Neuronal stem cell (in vitro differentiated cells): ENCODE measurements at regions not wholly inside any gene's neighbourhood (a gene's known extent, or its start where the extent isn't known, plus 50 kb on each side); places are given as distances from the start of the nearest gene placed in this dataset.

Experiments
- DNase-seq: peaks from one replicate; pipeline ENCODE4 v3.0.0-alpha.2; 2013; ENCODE audit warnings: low spot score
- H2AFZ ChIP-seq: one replicate; pipeline ENCODE4 v1.6.1; 2013; ENCODE audit warnings: mild to moderate bottlenecking, low read length, inconsistent platforms
- H2AK5ac ChIP-seq: 2 replicates; pipeline ENCODE4 v1.6.1; 2013; ENCODE audit warnings: low read depth, mild to moderate bottlenecking, inconsistent platforms, low read length, moderate library complexity, mixed read lengths
- H2BK120ac ChIP-seq: 2 replicates; pipeline ENCODE4 v1.6.1; 2013; ENCODE audit warnings: low read depth, mild to moderate bottlenecking, inconsistent platforms, low read length, moderate library complexity, mixed read lengths
- H2BK12ac ChIP-seq: one replicate; pipeline ENCODE4 v1.6.1; 2013; ENCODE audit warnings: low read length, inconsistent platforms
- H2BK15ac ChIP-seq: 2 replicates; pipeline ENCODE4 v1.6.1; 2013; ENCODE audit warnings: mild to moderate bottlenecking, low read length, inconsistent platforms, mixed read lengths
- H2BK5ac ChIP-seq: one replicate; pipeline ENCODE4 v1.6.1; 2013; ENCODE audit warnings: inconsistent platforms, mild to moderate bottlenecking, low read length, moderate library complexity
- H3K14ac ChIP-seq: one replicate; pipeline ENCODE4 v1.6.1; 2013; ENCODE audit warnings: low read length, inconsistent platforms
- H3K18ac ChIP-seq: 2 replicates; pipeline ENCODE4 v1.6.1; 2013; ENCODE audit warnings: low read length, inconsistent platforms
- H3K23ac ChIP-seq: 2 replicates; pipeline ENCODE4 v1.6.1; 2013; ENCODE audit warnings: low read depth, mild to moderate bottlenecking, mixed read lengths, low read length, inconsistent platforms; ENCODE audit not compliant: poor library complexity
- H3K27ac ChIP-seq: replicated peaks from 3 replicates; pipeline ENCODE4 v1.5.1; 2013; ENCODE audit warnings: low read length, inconsistent platforms
- H3K27me3 ChIP-seq, 3 experiments: 2 replicates each; pipeline ENCODE4 v1.6.1; 2013; ENCODE audit warnings: low read length in 3 of 3, mild to moderate bottlenecking in 2 of 3, inconsistent platforms in 1 of 3, low read depth in 1 of 3, mixed read lengths in 1 of 3, moderate library complexity in 1 of 3; ENCODE audit not compliant: control insufficient read depth in 3 of 3, insufficient read depth in 3 of 3
- H3K36me3 ChIP-seq, 2 donors: replicated peaks in 1 of 2; 2 replicates each; pipeline ENCODE4 v1.6.1; 2013; ENCODE audit warnings: low read length in 2 of 2; ENCODE audit not compliant: control insufficient read depth in 2 of 2, insufficient read depth in 2 of 2
- H3K4ac ChIP-seq: 2 replicates; pipeline ENCODE4 v1.6.1; 2013; ENCODE audit warnings: inconsistent platforms, mild to moderate bottlenecking, low read length, moderate library complexity
- H3K4me1 ChIP-seq, 2 donors: 1 replicate in 1 of 2; 2 replicates in 1 of 2; pipeline ENCODE4 v1.6.1; 2013; ENCODE audit warnings: low read length in 2 of 2, low read depth in 1 of 2; ENCODE audit not compliant: control insufficient read depth in 2 of 2, insufficient read depth in 1 of 2
- H3K4me2 ChIP-seq: one replicate; pipeline ENCODE4 v1.6.1; 2013; ENCODE audit warnings: mild to moderate bottlenecking, low read length, inconsistent platforms; ENCODE audit not compliant: insufficient read depth, poor library complexity, severe bottlenecking
- H3K4me3 ChIP-seq, 2 donors: 2 replicates each; pipeline ENCODE4 v1.5.1; 2013; ENCODE audit warnings: low read length in 2 of 2, mild to moderate bottlenecking in 2 of 2, inconsistent platforms in 1 of 2, moderate library complexity in 1 of 2
- H3K79me1 ChIP-seq: one replicate; pipeline ENCODE4 v1.6.1; 2013; ENCODE audit warnings: low read depth, mild to moderate bottlenecking, inconsistent platforms, low read length, moderate library complexity
- H3K9ac ChIP-seq: one replicate; pipeline ENCODE4 v1.6.1; 2013; ENCODE audit warnings: mild to moderate bottlenecking, low read depth, low read length, inconsistent platforms; ENCODE audit not compliant: poor library complexity
- H3K9me3 ChIP-seq, 2 donors: replicated peaks in 1 of 2; 2 replicates each; pipeline versions ENCODE3 to v1.6.1; 2013; ENCODE audit warnings: low read length in 2 of 2, mild to moderate bottlenecking in 2 of 2, inconsistent platforms in 1 of 2, low read depth in 1 of 2, mixed read lengths in 1 of 2, moderate library complexity in 1 of 2; ENCODE audit not compliant: control insufficient read depth in 2 of 2, insufficient read depth in 1 of 2
- H4K8ac ChIP-seq: one replicate; pipeline ENCODE4 v1.6.1; 2013; ENCODE audit warnings: low read depth, mild to moderate bottlenecking, inconsistent platforms, low read length, moderate library complexity
- H4K91ac ChIP-seq: one replicate; pipeline ENCODE4 v1.6.1; 2013; ENCODE audit warnings: low read length, low read depth, mild to moderate bottlenecking, inconsistent platforms; ENCODE audit not compliant: poor library complexity
- WGBS, 2 donors: extraction: QIAGEN DNeasy Blood & Tissue Kit; methylation state at CpG; one replicate each; pipeline ENCODE4 v1.1.7; 2013; ENCODE audit warnings: missing lambda C conversion rate in 2 of 2, mixed read lengths in 1 of 2; ENCODE audit not compliant: insufficient read length in 2 of 2, insufficient replicate concordance in 1 of 2; ENCODE audit errors: extremely low coverage in 2 of 2; 5-methylcytosine and 5-hydroxymethylcytosine counted together

DNA sequence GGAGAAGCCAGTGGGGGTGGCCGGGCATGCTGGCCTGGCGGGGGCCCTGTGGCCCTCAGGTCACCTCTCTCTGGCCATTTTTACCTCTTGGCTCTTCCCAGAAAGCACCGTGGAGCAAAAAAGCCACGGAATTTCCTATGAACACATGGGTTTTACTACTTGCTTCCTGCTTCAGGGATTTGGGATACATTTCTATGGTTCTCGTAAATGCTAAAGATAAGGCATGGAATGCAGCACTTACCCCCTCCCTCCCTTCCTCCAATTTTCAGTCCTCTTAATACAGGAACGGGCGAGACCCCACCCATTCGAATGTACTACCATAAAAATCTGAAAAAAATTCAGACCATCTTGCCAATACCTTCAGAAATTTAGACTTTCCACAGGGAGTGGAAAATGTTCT lies 279.7 kb downstream of the ARHGAP12 start:
- no peak overlapping the region for H2AK5ac ChIP-seq
- H4K91ac ChIP-seq, result no peak overlapping the region
- H3K36me3 ChIP-seq, result no peaks in the 10 kb centered on the region
- H3K27me3 ChIP-seq, result no peaks in the 10 kb centered on the region
- no peak overlapping the region for H3K23ac ChIP-seq
- no peak overlapping the region for H4K8ac ChIP-seq
- no peaks in the 10 kb centered on the region for H3K4me1 ChIP-seq
- no peak overlapping the region for H3K4ac ChIP-seq
- H2BK5ac ChIP-seq, result no peak overlapping the region
- no peak overlapping the region for H3K14ac ChIP-seq
- no peak overlapping the region for H3K4me3 ChIP-seq
- no peak overlapping the region for H2AFZ ChIP-seq
- H3K27ac ChIP-seq, result no peak overlapping the region
- DNase-seq, result no peak
- H3K79me1 ChIP-seq, result no peaks in the 10 kb centered on the region
- no peak overlapping the region for H3K18ac ChIP-seq
- H2BK12ac ChIP-seq, result no peak overlapping the region
- H3K4me2 ChIP-seq, result no peak overlapping the region
- H2BK15ac ChIP-seq, result no peak overlapping the region
- H2BK120ac ChIP-seq, result no peak overlapping the region
- no CpG with 5 or more reads among the region's 8 CpGs for WGBS, 2 donors
- no peak overlapping the region for H3K9ac ChIP-seq
- no peaks in the 10 kb centered on the region for H3K9me3 ChIP-seq

- H3K27me3 ChIP-seq, result no peaks in the 10 kb centered on the region
- H3K14ac ChIP-seq, result no peak overlapping the region
- no peak overlapping the region for H3K18ac ChIP-seq
- no peak overlapping the region for H3K4me2 ChIP-seq
- H2BK5ac ChIP-seq, result no peak overlapping the region
- H4K91ac ChIP-seq, result no peak overlapping the region
- no peak overlapping the region for H4K8ac ChIP-seq
- H2BK12ac ChIP-seq, result no peak overlapping the region
- DNase-seq, result no peak
- no peaks in the 10 kb centered on the region for H3K36me3 ChIP-seq
- H3K27ac ChIP-seq, result no peak overlapping the region
- H3K4me1 ChIP-seq, result no peaks in the 10 kb centered on the region
- H3K9ac ChIP-seq, result no peak overlapping the region
- H3K4ac ChIP-seq, result no peak overlapping the region
- H3K9me3 ChIP-seq, result no peaks in the 10 kb centered on the region
- H2AFZ ChIP-seq, result no peak overlapping the region
- no peak overlapping the region for H2BK15ac ChIP-seq
- no peak overlapping the region for H3K23ac ChIP-seq
- WGBS, 2 donors, result no CpG with 5 or more reads among the region's 5 CpGs
- H3K79me1 ChIP-seq, result no peaks in the 10 kb centered on the region
- H2AK5ac ChIP-seq, result no peak overlapping the region
- no peak overlapping the region for H2BK120ac ChIP-seq
- no peak overlapping the region for H3K4me3 ChIP-seq
Measured at GRCh38 chr10:31647861-31648260, 280.8 kb downstream of the ARHGAP12 start.

DNA sequence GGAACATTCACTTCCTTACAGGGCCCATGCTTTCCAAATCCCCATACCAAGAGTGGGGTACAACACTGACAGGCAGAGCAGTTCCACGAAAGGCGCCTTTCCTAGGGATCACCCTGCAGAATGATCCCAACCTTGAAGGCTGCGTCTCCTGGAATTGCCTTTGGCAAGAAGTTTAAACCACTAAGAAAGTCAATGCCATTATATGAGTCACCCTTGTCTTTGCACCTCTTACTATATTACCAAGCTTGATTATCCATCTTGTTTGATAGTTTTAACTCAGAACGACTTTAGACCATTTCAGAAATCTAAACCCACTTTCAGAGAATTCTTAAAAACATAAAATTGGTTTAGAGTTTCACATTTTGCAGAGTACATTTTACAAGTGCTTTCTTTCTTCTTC lies 282.1 kb downstream of the ARHGAP12 start:
- Histone ChIP-seq H3K9me3 (no peaks in the 10 kb centered on the region), H4K8ac (no peak overlapping the region), H3K23ac (no peak overlapping the region), H2BK120ac (no peak overlapping the region), H3K9ac (no peak overlapping the region), H3K14ac (no peak overlapping the region), H3K4me2 (no peak overlapping the region), H3K4me1 (no peaks in the 10 kb centered on the region), H3K36me3 (no peaks in the 10 kb centered on the region), H3K27ac (no peak overlapping the region), H3K79me1 (no peaks in the 10 kb centered on the region), H2BK12ac (no peak overlapping the region), H3K4ac (no peak overlapping the region), H2BK5ac (no peak overlapping the region), H2BK15ac (no peak overlapping the region), H3K18ac (no peak overlapping the region), H4K91ac (no peak overlapping the region), H2AK5ac (no peak overlapping the region), H3K27me3 (no peaks in the 10 kb centered on the region), H3K4me3 (no peak overlapping the region), H2AFZ (no peak overlapping the region)
- WGBS, 2 donors, result no CpG with 5 or more reads among the region's 4 CpGs
- no peak for DNase-seq

DNA sequence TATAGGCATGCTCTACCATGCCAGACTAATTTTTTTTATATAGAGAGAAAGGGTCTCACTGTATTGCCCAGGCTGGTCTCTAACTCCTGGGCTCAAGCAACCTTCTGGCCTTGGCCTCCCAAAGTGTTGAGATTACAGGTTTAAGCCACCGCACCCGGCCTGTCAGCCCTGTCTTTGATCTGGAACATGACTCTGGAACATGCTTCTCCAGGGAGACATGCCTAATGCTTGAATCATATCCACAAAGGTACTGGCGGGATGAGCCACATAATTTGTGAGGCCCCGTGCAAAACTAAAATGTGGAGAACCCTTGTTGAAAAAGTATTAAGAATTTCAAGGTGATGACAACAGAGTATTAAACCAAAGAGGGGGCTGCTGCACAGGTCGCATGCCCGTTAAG lies 282.8 kb downstream of the ARHGAP12 start:
- Histone ChIP-seq H3K9ac (no peak overlapping the region), H4K91ac (no peak overlapping the region), H3K9me3 (no peaks in the 10 kb centered on the region), H2BK15ac (no peak overlapping the region), H3K4me2 (no peak overlapping the region), H4K8ac (no peak overlapping the region), H2BK120ac (no peak overlapping the region), H3K14ac (no peak overlapping the region), H3K27ac (no peak overlapping the region), H3K23ac (no peak overlapping the region), H3K18ac (no peak overlapping the region), H3K4me3 (no peak overlapping the region), H2BK12ac (no peak overlapping the region), H3K4ac (no peak overlapping the region), H3K79me1 (no peaks in the 10 kb centered on the region), H2AFZ (no peak overlapping the region), H2BK5ac (no peak overlapping the region), H2AK5ac (no peak overlapping the region), H3K36me3 (no peaks in the 10 kb centered on the region), H3K27me3 (no peaks in the 10 kb centered on the region), H3K4me1 (no peaks in the 10 kb centered on the region)
- no peak for DNase-seq
- no CpG with 5 or more reads among the region's 6 CpGs for WGBS, 2 donors
